ENCODE measurements at regions not wholly inside any gene's neighbourhood (a gene's known extent, or its start where the extent isn't known, plus 50 kb on each side); places are given as distances from the start of the nearest gene placed in this dataset.

DNA sequence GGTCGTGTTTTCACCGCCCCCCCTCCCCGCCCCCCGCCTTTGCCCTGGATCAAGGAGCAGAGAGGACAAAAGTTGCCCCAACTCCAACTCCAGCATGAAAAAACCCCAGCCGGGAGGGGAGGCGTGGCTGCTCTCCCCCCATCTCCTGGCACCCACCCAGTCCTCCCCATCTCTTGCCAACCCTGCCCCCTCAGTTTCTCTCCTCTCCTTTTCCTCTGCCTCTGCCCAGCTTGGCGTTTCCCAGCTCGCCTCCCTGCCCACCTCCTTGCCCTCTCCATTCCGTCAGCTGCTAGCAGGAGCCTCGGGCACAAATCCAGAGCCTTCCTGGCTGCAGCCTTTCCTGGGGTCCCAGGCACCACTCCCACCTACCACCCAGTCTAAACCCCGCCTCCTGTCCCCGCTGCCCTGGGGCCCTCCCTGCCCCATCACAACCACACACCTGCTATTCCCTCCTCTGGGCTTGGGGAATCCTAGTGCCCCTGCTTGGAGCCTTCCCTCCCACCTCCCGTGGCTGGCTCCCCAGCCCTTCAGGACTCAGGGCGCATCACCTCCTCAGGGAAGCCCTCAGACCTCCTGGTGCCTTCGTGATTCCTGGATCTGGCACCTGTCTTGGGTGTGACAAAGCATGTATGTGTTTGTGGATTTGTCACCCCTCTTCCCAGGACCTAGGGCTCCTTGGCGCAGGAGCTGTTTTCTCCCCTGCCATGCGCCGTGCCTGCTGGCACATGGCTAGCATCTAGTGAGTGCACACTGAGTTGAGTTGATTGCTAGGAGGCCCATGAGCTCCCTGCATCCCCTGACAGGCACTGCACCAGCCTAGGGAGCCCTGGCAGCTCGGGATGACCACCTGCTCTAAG lies 209.1 kb downstream of the TFCP2L1 start:
- TF ChIP-seq POLR2A (IDR thresholded peaks at IDR 0.05; ENCODE audit: low read length) = no peak
- TF ChIP-seq GATA1 (IDR thresholded peaks at IDR 0.05; ENCODE audit: low read depth, low read length) = no peak

Measured in erythroblast (primary cell).